ENCODE measurements at regions not wholly inside any gene's neighbourhood (a gene's known extent, or its start where the extent isn't known, plus 50 kb on each side); places are given as distances from the start of the nearest gene placed in this dataset.
A peak's percentile ranks its signal among the peaks of the same experiment; 100 is the strongest.
"Not testable (repeated sequence)": the region's sequence is repeated elsewhere in the genome, so short reads cannot be mapped to it uniquely, and the experiment has no call there.

DNA sequence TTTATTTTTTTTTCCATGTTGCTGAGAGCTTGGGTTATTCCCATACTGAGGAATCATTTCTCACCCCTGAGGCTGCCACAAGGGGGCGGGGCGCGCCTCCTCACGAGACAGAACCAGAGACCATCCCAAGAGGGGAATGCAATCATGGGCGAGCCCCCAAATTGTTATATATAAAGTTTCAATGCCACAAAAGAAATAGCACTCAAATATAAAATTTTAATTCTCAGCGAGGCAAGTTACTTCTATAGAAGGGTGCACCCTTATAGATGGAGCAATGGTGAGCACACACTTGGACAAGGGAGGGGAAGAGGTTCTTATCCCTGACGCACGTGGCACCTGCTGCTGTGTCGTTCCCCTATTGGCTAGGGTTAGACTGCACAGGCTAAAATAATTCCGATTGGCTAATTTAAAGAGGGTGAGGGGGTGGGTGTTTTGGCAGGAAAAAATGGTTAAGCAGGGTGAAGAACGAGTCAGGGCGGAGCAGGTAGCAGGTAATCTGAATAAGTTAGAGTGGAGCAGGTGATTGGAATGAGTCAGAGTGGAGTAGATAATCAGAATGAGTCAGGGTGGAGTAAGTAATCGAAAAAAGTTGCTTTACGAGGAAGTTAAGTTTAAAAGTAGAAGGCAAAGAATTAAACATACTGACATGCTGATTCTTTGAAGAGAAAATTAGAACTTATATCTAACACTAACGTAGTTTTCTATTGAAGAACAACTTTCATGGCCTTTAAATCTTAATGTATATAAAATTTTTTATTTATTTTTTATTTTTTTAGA lies 177.5 kb downstream of the MTCL1 start:
- peak; percentile 19 for DNase-seq (ENCODE audit: low spot score)

DNA sequence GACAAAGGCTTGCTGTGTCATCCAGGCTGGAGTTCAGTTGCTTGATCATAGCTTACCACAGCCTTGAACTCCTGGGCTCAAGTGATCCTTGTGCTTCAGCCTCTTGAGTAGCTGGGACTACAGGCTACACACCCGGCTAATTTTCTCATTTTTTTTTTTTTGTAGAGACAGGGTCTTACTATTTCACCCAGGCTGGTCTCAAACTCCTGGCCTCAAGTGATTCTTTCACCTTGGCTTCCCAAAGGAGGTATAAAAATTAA lies 178.0 kb downstream of the MTCL1 start:
- DNase-seq (ENCODE audit: low spot score), result no peak

DNA sequence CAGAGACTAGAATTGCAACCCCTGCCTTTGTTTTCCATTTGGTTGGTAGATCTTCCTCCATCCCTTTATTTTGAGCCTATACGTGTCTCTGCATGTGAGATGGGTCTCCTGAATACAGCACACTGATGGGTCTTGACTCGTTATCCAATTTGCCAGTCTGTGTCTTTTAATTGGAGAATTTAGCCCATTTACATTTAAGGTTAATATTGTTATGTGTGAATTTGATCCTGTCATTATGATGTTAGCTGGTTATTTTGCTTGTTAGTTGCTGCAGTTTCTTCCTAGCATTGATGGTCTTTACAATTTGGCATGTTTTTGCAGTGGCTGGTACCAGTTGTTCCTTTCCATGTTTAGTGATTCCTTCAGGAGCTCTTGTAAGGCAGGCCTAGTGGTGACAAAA lies 182.5 kb downstream of the MTCL1 start:
- DNase-seq (ENCODE audit: low spot score), result not testable (repeated sequence)

DNA sequence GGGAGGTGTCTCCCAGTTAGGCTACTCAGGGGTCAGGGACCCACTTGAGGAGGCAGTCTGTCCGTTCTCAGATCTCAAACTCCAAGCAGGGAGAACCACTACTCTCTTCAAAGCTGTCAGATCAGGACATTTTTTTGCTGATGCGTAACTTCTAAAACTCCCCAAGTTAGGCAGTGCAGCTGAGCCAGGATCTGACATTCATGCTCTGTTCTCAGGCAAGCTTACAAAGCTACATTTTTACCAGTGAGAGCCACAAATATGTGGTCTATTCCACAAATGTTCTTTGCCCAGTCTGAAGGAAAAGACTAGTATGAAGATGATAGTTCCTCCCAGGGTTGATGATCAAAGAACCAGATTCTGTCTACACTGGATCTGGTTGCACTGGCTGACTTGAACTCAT lies 184.1 kb downstream of the MTCL1 start:
- no peak for DNase-seq (ENCODE audit: low spot score)

DNA sequence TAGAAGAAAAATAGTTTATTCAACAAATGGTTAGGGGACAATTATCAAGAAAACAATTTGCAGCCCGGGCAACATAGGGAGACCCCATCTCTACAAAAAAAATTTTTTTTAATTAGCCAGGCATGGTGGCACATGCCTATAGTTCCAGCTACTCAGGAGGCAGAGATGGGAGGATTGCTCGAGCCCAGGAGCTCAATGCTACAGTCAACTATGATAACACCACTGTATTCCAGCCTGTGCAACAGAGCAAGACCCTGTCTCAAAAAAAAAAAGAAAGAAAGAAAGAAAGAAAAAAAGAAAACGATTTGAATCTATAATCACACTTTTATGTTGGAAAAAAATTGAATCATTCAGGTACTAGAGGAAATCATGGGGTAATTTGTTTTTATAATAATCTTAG lies 185.1 kb downstream of the MTCL1 start:
- DNase-seq (ENCODE audit: low spot score), result not testable (repeated sequence)

DNA sequence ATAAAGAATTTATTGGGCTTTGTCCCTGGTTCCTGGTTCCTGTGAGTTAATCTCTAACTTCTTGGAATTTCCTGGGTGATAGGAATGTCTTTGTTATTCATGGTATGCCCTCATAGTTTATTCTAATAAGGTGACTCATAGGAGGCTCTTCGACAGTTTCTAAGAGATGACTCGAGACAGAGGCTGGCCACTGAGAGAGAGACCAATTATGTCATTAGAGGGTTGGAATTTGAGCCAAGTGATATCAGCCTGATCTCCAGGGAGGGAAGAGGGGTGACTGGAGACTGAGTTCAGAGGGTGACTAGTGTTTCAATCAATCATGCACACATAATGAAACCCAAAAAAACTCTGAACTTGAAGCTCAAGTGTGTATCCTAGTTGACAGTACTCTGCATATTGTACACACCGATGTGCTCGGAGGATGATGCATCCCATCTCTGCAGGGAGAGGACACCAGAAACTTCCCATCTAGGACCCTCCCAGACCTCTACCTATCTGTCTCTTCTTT lies 185.7 kb downstream of the MTCL1 start:
- no peak for DNase-seq (ENCODE audit: low spot score)

DNA sequence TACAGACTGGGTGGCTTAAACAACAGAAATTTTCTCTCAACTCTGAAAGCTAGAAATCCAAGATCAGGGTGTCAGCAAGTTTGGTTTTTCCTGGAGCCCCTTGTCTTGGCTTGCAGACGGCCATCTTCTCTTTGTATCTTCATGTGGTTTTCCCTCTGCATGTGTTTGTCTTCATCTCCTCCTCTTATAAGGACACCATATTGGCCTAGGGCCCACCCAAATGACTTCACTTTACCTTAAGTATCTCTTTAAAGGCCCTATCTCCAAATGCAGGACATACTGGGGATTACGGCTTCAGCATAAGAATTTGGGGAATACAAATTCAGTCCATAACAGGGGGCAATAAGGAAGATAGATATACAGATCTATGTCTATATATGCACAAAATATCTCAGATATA lies 187.9 kb downstream of the MTCL1 start:
- DNase-seq (ENCODE audit: low spot score), result no peak

DNA sequence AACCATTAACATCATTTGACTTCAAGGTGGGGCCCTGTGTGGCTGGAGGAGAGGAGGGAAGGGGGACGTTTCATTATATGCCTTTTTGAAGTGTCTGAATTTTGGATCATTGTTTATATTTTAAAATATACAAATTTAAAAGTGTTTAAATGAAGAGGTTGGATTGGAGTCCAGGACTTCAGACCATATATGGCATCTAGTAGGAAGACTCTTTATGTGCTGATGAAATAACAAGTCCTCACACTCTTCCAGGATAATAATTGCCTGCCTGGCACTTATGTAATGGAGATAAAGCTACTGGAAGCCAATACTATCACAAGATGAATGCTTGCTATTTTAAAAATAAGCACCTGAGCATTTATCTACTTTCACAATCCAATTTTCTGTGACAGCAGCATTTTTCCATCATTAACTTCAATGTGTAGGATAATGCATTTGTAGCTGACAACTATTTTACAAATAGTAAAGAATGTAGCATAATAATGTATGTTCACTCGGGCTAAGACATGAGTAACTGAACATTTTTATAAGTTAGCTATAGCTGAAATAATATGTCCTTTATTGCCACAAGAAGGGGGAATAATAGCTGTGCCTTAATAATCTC lies 188.4 kb downstream of the MTCL1 start:
- DNase-seq (ENCODE audit: low spot score), result no peak

DNA sequence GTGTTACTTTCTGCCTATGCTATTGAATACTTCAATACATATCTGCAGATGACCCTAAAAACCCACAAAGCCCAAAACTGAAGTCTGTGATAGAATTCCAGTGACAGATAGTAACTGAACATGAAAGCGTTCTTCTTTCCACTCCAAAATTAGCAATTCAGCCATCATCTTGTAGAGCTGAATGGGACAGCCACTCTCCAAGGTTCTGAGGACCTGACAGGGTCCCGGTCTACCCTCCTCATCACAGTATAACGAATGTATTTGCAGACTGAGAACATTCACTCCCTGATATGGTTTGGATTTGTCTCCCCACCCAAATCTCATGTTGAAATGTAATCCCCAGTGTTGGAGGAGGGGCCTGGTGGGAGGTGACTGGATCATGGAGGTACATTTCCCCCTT lies 189.5 kb downstream of the MTCL1 start:
- DNase-seq (ENCODE audit: low spot score), result no peak

DNA sequence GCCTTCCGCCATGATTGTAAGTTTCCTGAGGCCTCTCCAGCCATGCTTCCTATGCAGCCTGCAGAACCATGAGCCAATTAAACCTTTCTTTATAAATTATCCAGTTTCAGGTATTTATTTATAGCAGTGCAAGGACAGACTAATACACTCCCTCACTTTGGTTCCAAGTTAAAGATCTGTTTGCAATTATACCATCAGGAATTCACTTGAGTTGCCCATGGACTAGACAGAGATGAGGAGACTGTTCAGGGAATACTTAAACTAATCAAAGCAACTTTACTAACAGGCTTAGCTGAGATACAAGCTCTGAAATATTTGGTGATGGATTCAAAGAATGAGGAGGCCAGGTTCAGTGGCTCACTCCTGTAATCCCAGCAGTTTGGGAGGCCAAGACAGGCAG lies 190.0 kb downstream of the MTCL1 start:
- no peak for DNase-seq (ENCODE audit: low spot score)

DNA sequence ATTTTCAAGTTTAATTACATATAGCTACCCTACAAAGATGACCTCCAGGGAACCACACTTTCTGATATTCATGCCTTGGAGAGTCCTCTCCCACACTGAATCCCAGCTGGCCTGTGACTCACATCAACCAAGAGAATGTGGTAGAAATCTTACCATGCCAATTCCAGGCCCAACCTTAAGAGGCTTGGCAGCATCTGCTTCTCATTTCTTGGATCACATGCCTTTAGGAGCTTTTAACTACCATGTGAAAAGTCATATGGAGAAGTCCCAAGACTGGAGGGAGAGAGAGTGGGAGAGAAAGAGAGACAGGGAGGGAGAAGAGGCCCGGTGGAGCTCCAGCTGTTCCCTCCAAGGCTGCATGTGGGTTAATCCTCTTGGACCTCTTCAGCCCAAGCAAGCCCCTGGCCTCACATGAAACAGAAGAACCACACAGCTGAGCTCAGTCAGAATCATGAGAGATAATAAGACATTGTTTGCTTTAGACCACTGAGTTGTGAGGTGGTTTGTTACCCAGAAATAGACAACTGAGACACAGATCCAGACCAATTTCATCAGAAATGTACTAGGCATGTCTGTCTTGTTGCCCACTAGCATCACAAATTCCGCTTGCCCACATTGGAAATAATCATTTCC lies 190.7 kb downstream of the MTCL1 start:
- DNase-seq (ENCODE audit: low spot score), result no peak

DNA sequence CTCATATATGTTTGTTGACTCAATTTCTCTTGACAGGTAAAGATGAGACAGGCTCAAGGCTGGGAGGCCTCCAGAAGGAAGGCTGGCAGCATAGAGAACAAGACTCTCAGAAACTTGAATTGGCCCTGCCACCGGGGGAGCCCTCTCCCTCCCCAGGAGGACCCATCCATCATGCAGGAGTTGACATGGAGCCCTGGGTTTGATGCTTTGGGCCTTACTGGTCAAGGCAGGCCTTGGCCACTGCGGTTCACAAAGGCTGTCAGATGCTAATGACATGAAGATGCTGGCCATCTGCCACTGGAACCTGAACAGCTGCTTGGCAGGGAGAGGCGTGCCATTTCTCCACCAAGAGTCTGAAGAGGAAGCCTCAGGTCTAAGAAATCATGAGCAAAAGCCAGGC lies 193.6 kb downstream of the MTCL1 start:
- no peak for DNase-seq (ENCODE audit: low spot score)

DNA sequence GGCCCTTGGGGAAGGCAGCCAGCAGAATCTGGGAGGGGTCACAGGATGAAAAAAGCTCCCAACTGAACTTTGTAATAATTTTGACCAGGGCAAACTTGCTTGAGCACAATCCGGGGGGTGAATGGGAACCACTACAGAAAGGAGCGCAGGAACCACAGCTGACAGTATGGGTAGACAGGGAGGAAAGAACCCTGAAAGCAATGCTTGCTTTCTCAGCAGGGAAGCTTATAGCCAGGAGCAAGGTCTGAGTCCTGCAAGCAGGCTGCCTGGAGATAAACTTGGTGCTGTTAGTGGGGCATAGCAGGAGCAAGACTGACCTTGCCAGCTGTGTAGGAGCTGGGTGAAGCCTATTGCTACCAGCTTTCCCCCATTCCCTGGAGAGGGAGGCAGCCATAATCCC lies 195.2 kb downstream of the MTCL1 start:
- DNase-seq (ENCODE audit: low spot score), result no peak

DNA sequence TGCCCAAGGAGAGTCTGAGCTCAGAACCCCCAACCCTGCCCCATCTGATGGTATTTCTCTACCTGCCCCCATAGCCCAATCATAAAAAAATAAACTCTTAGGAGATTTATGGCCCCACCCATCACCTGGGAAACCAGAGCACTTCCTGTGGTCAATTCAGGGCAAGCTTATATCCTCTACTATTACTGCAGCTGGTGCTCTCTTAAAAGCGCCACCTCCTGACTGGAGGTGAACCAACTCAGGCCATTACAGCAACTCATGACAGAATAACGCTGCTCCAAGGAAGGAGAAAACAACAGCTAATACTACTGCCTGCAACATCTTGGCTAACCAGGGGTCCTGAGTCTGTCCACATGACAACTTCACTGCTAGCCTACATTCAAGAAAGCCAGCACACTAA lies 195.7 kb downstream of the MTCL1 start:
- no peak for DNase-seq (ENCODE audit: low spot score)

DNA sequence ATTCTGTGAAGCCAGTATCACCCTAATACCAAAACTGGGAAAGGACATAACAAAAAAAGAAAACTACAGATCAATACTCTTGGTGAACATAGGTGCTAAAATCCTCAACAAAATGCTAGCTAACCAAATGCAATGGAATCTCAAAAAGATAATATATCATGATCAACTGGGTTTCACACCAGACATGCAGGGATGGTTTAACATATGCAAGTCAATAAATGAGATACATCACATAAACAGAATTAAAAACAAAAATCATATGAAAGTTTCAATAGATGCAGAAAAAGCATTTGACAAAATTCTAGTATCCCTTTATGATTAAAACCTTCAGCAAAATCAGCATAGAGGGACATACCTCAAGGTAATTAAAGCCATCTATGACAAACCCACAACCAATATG lies 198.2 kb upstream of the NDUFV2 start:
- DNase-seq (ENCODE audit: low spot score), result no peak

DNA sequence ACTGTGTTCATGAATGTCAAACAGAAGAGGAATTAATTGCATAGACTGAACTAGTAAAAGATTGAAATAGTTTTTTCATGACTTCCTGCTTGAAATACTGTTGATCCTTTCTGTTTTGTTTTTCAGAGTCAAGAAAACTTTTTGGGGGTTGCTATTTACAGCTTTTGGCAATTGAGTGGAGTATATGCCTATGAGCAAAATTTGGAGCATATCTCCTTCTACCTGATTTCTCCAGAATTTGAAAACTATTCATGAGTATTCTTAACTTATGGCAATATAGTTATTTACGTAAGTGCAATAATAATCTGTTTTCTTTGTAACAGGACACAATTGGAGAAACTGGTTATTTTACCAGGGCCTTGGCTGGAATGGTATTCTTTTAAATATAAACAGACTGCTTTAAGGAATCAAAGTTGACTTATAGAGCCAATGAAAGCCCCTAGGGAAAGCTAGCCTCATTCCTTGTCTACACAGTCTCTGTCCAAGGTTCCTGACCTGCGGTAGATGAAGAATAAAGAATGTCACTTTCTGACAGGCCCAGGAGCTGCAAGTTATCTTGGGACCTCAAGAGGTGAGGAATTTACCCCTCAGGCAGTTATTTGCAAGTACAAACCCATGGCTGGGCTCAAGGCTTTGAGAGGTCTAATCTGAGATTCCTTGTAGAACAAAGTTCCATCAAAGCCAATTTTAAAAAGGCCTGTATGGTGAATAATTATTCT lies 193.5 kb upstream of the NDUFV2 start:
- no peak for DNase-seq (ENCODE audit: low spot score)

DNA sequence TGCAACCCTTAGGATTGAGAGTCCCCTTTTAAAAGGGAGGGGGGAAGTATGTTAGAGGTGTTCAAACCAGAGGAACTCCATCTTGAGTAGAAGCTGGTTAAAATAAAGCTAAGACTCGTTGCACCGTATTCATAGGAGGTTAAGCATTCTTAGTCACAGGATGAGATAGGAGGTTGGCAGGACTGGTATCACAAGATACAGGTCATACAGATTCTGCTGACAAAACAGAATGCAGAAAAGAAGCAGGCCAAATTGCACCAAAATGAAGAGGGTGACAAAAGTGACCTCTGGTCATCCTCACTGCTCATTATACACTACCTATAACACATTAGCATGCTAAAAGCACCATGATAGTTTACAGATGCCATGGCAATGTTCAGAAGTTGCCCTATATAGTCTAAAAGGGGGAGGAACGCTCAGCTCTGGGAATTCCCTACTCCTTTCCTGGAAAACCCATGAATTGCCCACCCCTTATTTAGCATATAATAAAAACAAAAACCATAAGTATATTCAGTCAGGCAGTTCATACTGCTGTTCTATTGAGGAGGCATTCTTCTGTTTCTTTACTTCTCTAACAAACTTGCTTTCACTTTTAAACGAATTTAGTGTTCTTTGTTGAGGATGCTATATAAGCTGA lies 192.2 kb upstream of the NDUFV2 start:
- no peak for DNase-seq (ENCODE audit: low spot score)

DNA sequence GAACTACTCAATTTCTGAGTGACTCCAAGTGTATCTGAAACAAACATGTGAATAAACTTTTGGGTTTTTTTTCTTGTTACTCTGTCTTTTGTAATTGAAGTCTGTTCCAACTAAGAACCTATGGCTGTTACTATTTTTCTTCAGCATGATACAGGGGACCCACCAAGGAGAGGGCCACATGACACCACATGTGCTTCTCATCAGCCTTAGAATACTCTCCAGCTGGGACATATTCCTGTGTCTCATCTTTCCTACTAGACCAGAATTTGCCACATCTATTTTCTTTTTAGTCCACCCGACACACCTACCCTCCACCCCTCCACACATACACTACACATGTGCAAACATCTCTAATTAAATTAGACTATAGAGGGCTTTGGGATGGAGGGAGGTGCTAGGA lies 191.7 kb upstream of the NDUFV2 start:
- no peak for DNase-seq (ENCODE audit: low spot score)

DNA sequence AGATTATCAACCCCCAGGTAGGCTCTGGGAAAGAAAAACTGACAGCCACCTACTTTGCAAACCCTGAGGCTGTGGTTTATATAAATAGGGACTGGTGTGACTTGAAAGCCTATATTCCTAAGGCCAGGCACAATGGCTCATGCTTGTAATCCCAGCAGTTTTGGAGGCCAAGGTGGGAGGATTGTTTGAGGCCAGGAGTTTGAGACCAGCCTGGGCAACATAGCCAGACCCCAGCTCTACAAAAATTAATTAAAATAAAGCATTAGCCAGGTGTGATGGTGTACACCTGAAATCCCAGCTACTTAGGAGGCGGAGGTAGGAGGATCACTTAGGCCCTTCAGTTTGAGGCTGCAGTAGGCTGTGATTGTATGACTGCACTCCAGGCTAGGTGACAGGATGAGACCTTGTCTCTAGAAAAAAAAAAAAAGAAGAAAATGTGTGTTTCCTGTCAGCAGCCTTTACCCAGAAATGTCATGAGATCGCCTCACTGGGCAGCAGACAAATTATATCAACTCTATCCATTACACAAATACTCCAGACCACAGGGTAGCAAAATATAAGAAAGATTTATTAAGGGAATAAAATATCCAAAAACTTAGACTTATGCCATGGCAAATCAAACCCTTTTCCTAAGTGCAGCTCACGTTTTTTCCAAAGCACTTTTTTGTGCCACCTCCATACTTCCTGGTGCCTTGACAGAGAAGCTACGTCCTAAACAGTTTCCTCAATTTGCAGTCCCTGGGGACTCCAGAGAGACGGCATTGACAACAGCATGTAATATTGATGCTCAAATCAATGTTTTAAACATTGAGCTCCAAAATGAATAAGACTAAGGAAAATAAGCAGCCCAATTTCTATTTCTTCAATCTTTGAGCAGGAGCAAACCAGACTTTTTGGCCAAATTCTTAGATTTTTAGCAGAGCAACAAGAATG lies 190.8 kb upstream of the NDUFV2 start:
- no peak for DNase-seq (ENCODE audit: low spot score)

DNA sequence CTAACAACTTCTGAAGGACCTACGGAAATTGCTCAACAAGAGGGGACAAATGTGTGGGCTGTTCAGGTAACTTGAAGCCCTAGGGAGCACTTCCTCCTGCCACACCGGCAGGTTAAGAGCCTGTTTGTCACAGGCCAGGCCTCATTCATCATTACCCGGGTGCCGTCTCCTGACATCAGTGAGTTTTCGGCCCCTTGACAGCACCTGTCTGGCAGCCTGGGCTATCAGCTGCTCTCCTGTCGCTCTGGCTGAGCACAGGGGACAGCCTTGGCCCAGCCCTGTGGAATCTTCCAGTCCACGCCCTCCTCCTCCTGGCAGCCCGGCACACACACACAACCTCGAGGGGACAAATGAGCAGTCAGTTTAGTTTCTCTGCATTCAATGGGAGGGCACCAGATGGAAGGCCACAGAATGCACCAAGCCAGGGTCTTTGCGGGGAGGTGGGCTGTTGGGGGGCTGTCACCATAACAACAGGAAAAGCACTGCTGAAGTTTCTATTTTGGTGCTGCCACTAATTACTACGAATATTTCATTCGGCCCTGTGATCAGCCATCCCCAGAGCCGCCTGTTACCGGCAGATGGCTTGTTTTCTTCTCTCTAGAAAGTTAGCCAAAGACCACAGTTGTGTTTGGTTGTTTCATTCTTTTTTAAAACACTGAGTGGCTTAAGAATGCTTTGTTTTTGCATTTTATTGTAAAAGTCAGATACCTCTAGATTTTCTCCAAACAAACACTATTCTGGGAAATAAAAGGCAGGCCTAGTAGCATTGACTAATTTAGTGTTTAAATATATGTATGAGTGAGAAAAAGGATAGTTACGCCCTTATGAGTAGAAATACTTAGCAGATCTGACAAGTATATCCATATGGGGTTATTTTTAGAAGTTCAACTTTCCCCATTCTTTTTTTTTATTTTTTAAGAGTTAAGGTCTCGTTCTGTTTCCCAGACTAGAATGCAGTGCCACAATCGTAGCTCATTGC lies 189.9 kb upstream of the NDUFV2 start:
- DNase-seq (ENCODE audit: low spot score), result peak; percentile 40
